HCT116 (cell line): ENCODE measurements at regions not wholly inside any gene's neighbourhood (a gene's known extent, or its start where the extent isn't known, plus 50 kb on each side); places are given as distances from the start of the nearest gene placed in this dataset.

Experiments
- ATAC-seq: fragments of 200-7000 bp; cut with Tn5 transposase; 2 replicates; pipeline ENCODE4 v1.9.1; 2020; ENCODE audit warnings: mild to moderate bottlenecking, moderate library complexity
- BruUV-seq: library from RNA; stranded (reverse); fragments of 400-500 nt; replicated peaks from 2 replicates; lab custom pipeline; 2021; lab: Mats Ljungman, UMichigan
- CTCF ChIA-PET: fragments of 300-600 bp; sonication (Branson Sonifier 250); formaldehyde crosslinking; loops from one replicate; lab custom pipeline; 2021; ENCODE audit warnings: antibody characterized with exemption; lab: Charles Lee
- POLR2A ChIA-PET: fragments of 300-600, 350-600 bp; sonication (Branson Sonifier 250); formaldehyde crosslinking; loops from one replicate; lab custom pipeline; 2021; ENCODE audit warnings: antibody characterized with exemption; lab: Charles Lee
- RAD21 ChIA-PET, 2 experiments: fragments of 300-600 bp; sonication (Branson Sonifier 250); formaldehyde crosslinking; loops; one replicate each; lab custom pipeline; 2023; ENCODE audit warnings: low total read pairs in 2 of 2; ENCODE audit not compliant: uncharacterized antibody in 2 of 2, unreplicated experiment in 2 of 2, low non-redundant PET in 1 of 2; lab: Charles Lee
- DNase-seq: peaks from one replicate; pipeline ENCODE4 v3.0.0-alpha.2; 2010; ENCODE audit warnings: low read depth, low spot score
- H2AFZ ChIP-seq: fragments of 200-600 bp; shearing (Covaris generic), sonication (generic); 2 replicates; pipeline ENCODE4 v1.6.1; 2017; ENCODE audit warnings: low read depth, mixed run types, mixed read lengths, antibody characterized with exemption, low read length; ENCODE audit not compliant: poor library complexity, severe bottlenecking
- H3K27ac ChIP-seq: 2 replicates; pipeline ENCODE4 v1.5.1; 2012; ENCODE audit warnings: low read depth, low read length
- H3K27me3 ChIP-seq: fragments of 200-600 bp; sonication (generic); 2 replicates; pipeline ENCODE4 v1.6.1; 2016; ENCODE audit warnings: mixed run types, low read length, mixed read lengths; ENCODE audit not compliant: insufficient read depth
- H3K36me3 ChIP-seq, 2 experiments: fragments of 200-500 bp in 1 of 2; fragments of 200-600 bp in 1 of 2; sonication (Bioruptor generic) in 1 of 2; sonication (generic) in 1 of 2; 2 replicates each; pipeline versions ENCODE4 v1.5.1 to v1.6.1; 2014 to 2016; ENCODE audit warnings: low read length in 2 of 2, inconsistent platforms in 1 of 2, mixed read lengths in 1 of 2, mixed run types in 1 of 2; ENCODE audit not compliant: insufficient read depth in 2 of 2, control insufficient read depth in 1 of 2
- H3K4me1 ChIP-seq, 2 experiments: fragments of 200-600 bp in 1 of 2; sonication (generic) in 1 of 2; 2 replicates each; pipeline versions ENCODE4 v1.5.1 to v1.6.1; 2012 to 2017; ENCODE audit warnings: low read length in 2 of 2, inconsistent platforms in 1 of 2, mild to moderate bottlenecking in 1 of 2, mixed read lengths in 1 of 2, mixed run types in 1 of 2, moderate library complexity in 1 of 2; ENCODE audit not compliant: insufficient read depth in 2 of 2, control insufficient read depth in 1 of 2
- H3K4me2 ChIP-seq: fragments of 200-600 bp; sonication (generic); 2 replicates; pipeline ENCODE4 v1.6.1; 2017; ENCODE audit warnings: mixed run types, low read length, mixed read lengths
- H3K4me3 ChIP-seq, 2 experiments: fragments of 200-600 bp in 1 of 2; sonication (generic) in 1 of 2; replicated peaks in 1 of 2; 2 replicates each; pipeline ENCODE4 v1.5.1; 2011 to 2016; ENCODE audit warnings: low read length in 2 of 2, control low read depth in 1 of 2, low read depth in 1 of 2, mild to moderate bottlenecking in 1 of 2, mixed read lengths in 1 of 2, mixed run types in 1 of 2
- H3K79me2 ChIP-seq: fragments of 200-600 bp; sonication (generic); 2 replicates; pipeline ENCODE4 v1.6.1; 2017; ENCODE audit warnings: mild to moderate bottlenecking, mixed run types, low read length, moderate library complexity, mixed read lengths; ENCODE audit not compliant: insufficient read depth
- H3K9ac ChIP-seq: fragments of 200-600 bp; sonication (generic); 2 replicates; pipeline ENCODE4 v1.6.1; 2016; ENCODE audit warnings: low read length, mixed read lengths
- H3K9me2 ChIP-seq: fragments of 200-600 bp; sonication (generic), shearing (Covaris generic); 2 replicates; pipeline ENCODE4 v1.6.1; 2017; ENCODE audit warnings: mixed run types, mild to moderate bottlenecking, moderate library complexity; ENCODE audit not compliant: insufficient read depth
- H3K9me3 ChIP-seq, 2 experiments: fragments of 200-500 bp in 1 of 2; fragments of 200-600 bp in 1 of 2; sonication (Bioruptor generic) in 1 of 2; sonication (generic) in 1 of 2; 2 replicates each; pipeline ENCODE4 v1.6.1; 2014 to 2017; ENCODE audit warnings: low read length in 2 of 2, mixed read lengths in 2 of 2, inconsistent platforms in 1 of 2, low read depth in 1 of 2, mild to moderate bottlenecking in 1 of 2, mixed run types in 1 of 2, moderate library complexity in 1 of 2; ENCODE audit not compliant: control insufficient read depth in 1 of 2, insufficient read depth in 1 of 2
- H4K20me1 ChIP-seq: fragments of 200-600 bp; sonication (generic), shearing (Covaris generic); 2 replicates; pipeline ENCODE4 v1.6.1; 2017; ENCODE audit warnings: mixed run types, mild to moderate bottlenecking, moderate library complexity; ENCODE audit not compliant: insufficient read depth
- CBX3 ChIP-seq: IDR thresholded peaks from 2 replicates; pipeline ENCODE4 v1.6.1; 2012; ENCODE audit warnings: low read depth
- CEBPB ChIP-seq: IDR thresholded peaks from 2 replicates; pipeline ENCODE4 v1.6.1; 2012; ENCODE audit warnings: low read depth
- EGR1 ChIP-seq: IDR thresholded peaks from 2 replicates; pipeline ENCODE4 v1.6.1; 2012; ENCODE audit warnings: low read depth
- ELF1 ChIP-seq: IDR thresholded peaks from 2 replicates; pipeline ENCODE4 v1.6.1; 2012; ENCODE audit warnings: low read depth, borderline replicate concordance
- EZH2 ChIP-seq: fragments of 200-600 bp; sonication (generic); IDR thresholded peaks from 2 replicates; pipeline ENCODE4 v1.6.1; 2017; ENCODE audit warnings: antibody characterized with exemption, mixed run types
- EZH2phosphoT487 ChIP-seq: fragments of 200-600 bp; IDR thresholded peaks from 2 replicates; pipeline ENCODE4 v1.6.1; 2018; ENCODE audit warnings: antibody characterized with exemption, borderline replicate concordance
- JUND ChIP-seq: IDR thresholded peaks from 2 replicates; pipeline ENCODE4 v1.6.1; 2012
- POLR2A ChIP-seq: IDR thresholded peaks from 2 replicates; pipeline ENCODE4 v1.7.0; 2011; ENCODE audit warnings: borderline replicate concordance; ENCODE audit not compliant: insufficient read depth, insufficient read length; ENCODE audit errors: extremely low read depth
- POLR2AphosphoS5 ChIP-seq: IDR thresholded peaks from 2 replicates; pipeline ENCODE4 v1.6.1; 2011; ENCODE audit warnings: mild to moderate bottlenecking, low read depth, low read length, moderate library complexity
- RAD21 ChIP-seq: IDR thresholded peaks from 2 replicates; pipeline ENCODE4 v1.6.1; 2012; ENCODE audit warnings: low read depth, mild to moderate bottlenecking
- SP1 ChIP-seq: IDR thresholded peaks from 2 replicates; pipeline ENCODE4 v1.6.1; 2012; ENCODE audit warnings: low read depth
- SRF ChIP-seq: IDR thresholded peaks from 2 replicates; pipeline ENCODE4 v1.6.1; 2012; ENCODE audit warnings: low read depth
- TCF7L2 ChIP-seq: IDR thresholded peaks from 2 replicates; pipeline ENCODE4 v1.7.0; 2011; ENCODE audit warnings: borderline replicate concordance, inconsistent platforms; ENCODE audit not compliant: insufficient read depth, insufficient read length; ENCODE audit errors: extremely low read depth
- ZFX ChIP-seq: fragments of 450-650 bp; IDR thresholded peaks from 2 replicates; pipeline ENCODE4 v1.6.1; 2017
- ZNF274 ChIP-seq: fragments of 200-500 bp; sonication (Bioruptor generic); IDR thresholded peaks from 2 replicates; pipeline ENCODE4 v1.6.1; 2014; ENCODE audit warnings: mild to moderate bottlenecking, low read depth, low read length, inconsistent platforms
- intact Hi-C: fragments of 100-400 bp; cut with micrococcal nuclease; formaldehyde crosslinking; loops from 2 replicates; pipeline ENCODE4 v1.10.0; 2022
- TF ChIP-seq, protein P1 (sequence below): IDR thresholded peaks from 2 replicates; pipeline ENCODE4 v1.6.1; 2012
- TF ChIP-seq, protein P2 (sequence below), 3 experiments: fragments of 200-600 bp in 1 of 3; sonication (generic) in 1 of 3; IDR thresholded peaks in 2 of 3; conservative IDR thresholded peaks in 1 of 3; 2 replicates each; pipeline ENCODE4 v1.5.1; 2012 to 2017; ENCODE audit warnings: low read depth in 2 of 3, low read length in 2 of 3, antibody characterized with exemption in 1 of 3, borderline replicate concordance in 1 of 3, control low read depth in 1 of 3, mild to moderate bottlenecking in 1 of 3, mixed read lengths in 1 of 3, mixed run types in 1 of 3, moderate library complexity in 1 of 3; ENCODE audit not compliant: insufficient read depth in 1 of 3
- TF ChIP-seq, protein P3 (sequence below): IDR thresholded peaks from 2 replicates; pipeline ENCODE4 v1.6.1; 2012
- TF ChIP-seq, protein P4 (sequence below): IDR thresholded peaks from 2 replicates; pipeline ENCODE4 v1.6.1; 2011; ENCODE audit warnings: mild to moderate bottlenecking, low read length, moderate library complexity; ENCODE audit not compliant: insufficient replicate concordance; ENCODE audit errors: extremely low read depth

DNA sequence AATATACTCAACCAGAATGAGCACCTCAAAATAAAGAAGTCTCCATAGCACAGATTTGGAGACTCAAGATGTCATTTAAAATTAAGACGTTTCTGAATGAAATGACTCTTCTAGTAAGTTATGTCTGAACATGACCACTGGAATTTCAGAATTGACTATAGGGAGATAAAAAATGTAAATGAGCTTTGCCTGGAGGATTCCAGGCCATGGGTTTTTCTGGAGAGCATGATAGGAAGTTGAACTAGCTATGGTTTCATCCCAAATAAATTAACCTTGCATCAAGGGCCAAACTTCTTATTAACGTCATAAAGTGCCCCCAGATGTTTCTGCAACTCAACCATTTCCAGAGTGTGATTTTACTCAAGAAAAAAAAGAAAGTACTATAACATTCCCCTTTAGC, 222.6 kb upstream of the NR2F2 start:
- H3K4me1 ChIP-seq: peaks cover 0 to 4% of the 10 kb centered on the region in 2 experiments; a peak in 1 of 4 replicates
- H3K36me3 ChIP-seq: no peaks in the 10 kb centered on the region
- no peaks in the 10 kb centered on the region for H3K9me3 ChIP-seq
- H3K4me3 ChIP-seq: no peak overlapping the region
- ChIA-PET RAD21 (no interaction called here), CTCF (no interaction called here), POLR2A (no interaction called here)
- intact Hi-C loops: no loop called here
- H3K79me2 ChIP-seq: no peaks in the 10 kb centered on the region
- no peaks in the 10 kb centered on the region for H4K20me1 ChIP-seq
- TF ChIP-seq POLR2A: no peak
- TF ChIP-seq POLR2AphosphoS5: no peak
- no peak for TF ChIP-seq CEBPB
- no peak for TF ChIP-seq SRF
- TF ChIP-seq, protein P1, sequence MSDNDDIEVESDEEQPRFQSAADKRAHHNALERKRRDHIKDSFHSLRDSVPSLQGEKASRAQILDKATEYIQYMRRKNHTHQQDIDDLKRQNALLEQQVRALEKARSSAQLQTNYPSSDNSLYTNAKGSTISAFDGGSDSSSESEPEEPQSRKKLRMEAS: no peak
- no peak for TF ChIP-seq EZH2
- TF ChIP-seq ELF1: no peak
- TF ChIP-seq ZNF274: no peak
- H3K4me2 ChIP-seq: no peak overlapping the region
- BruUV-seq: no TSS peak
- H3K27me3 ChIP-seq: no peaks in the 10 kb centered on the region
- ATAC-seq (no peak), DNase-seq (no peak)
- no peaks in the 10 kb centered on the region for H3K9me2 ChIP-seq
- no peak overlapping the region for H3K27ac ChIP-seq
- H2AFZ ChIP-seq: no peak overlapping the region
- H3K9ac ChIP-seq: no peak overlapping the region

DNA sequence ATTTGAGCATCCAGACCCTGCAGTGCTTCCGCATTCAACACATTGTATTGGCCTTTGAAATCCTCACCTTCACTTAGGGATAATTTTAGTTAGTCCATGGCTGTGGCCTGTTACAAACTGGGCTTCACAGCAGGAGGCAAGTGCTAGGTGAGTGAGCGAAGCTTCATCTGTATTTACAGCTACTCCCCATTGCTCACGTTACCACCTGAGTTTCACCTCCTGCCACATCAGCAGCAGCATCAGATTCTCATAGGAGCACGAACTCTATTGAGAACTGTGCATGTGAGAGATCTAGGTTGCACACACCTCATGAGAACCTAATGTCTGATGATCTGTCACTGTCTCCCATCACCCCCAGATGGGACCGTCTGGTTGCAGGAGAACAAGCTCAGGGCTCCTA, 222.1 kb upstream of the NR2F2 start:
- ChIA-PET RAD21 (no interaction called here), CTCF (no interaction called here), POLR2A (no interaction called here)
- Histone ChIP-seq H3K27me3 (no peaks in the 10 kb centered on the region), H3K4me2 (no peak overlapping the region), H3K9me3 (no peaks in the 10 kb centered on the region), H3K4me3 (no peak overlapping the region), H3K9me2 (no peaks in the 10 kb centered on the region), H3K27ac (no peak overlapping the region), H3K9ac (no peak overlapping the region), H4K20me1 (no peaks in the 10 kb centered on the region), H3K4me1 (peaks cover 0 to 4% of the 10 kb centered on the region in 2 experiments; a peak in 1 of 4 replicates), H2AFZ (no peak overlapping the region), H3K79me2 (no peaks in the 10 kb centered on the region), H3K36me3 (no peaks in the 10 kb centered on the region)
- no peak for DNase-seq
- no TSS peak for BruUV-seq
- intact Hi-C loops: no loop called here
- ATAC-seq: no peak
- TF ChIP-seq TCF7L2 (no peak), POLR2AphosphoS5 (no peak), CBX3 (no peak), ZFX (no peak), EZH2phosphoT487 (no peak), SP1 (no peak), ZNF274 (no peak), EZH2 (no peak), POLR2A (no peak), RAD21 (no peak), EGR1 (no peak), JUND (no peak), ELF1 (no peak)
- TF ChIP-seq, protein P2, sequence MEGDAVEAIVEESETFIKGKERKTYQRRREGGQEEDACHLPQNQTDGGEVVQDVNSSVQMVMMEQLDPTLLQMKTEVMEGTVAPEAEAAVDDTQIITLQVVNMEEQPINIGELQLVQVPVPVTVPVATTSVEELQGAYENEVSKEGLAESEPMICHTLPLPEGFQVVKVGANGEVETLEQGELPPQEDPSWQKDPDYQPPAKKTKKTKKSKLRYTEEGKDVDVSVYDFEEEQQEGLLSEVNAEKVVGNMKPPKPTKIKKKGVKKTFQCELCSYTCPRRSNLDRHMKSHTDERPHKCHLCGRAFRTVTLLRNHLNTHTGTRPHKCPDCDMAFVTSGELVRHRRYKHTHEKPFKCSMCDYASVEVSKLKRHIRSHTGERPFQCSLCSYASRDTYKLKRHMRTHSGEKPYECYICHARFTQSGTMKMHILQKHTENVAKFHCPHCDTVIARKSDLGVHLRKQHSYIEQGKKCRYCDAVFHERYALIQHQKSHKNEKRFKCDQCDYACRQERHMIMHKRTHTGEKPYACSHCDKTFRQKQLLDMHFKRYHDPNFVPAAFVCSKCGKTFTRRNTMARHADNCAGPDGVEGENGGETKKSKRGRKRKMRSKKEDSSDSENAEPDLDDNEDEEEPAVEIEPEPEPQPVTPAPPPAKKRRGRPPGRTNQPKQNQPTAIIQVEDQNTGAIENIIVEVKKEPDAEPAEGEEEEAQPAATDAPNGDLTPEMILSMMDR (IDR thresholded peaks at IDR 0.05 in 2 of 3, conservative IDR thresholded peaks at IDR 0.05 in 1 of 3; ENCODE audit: borderline replicate concordance in 1 of 3, insufficient read depth in 1 of 3, low read depth in 2 of 3, low read length in 2 of 3): no peak
- TF ChIP-seq, protein P3, sequence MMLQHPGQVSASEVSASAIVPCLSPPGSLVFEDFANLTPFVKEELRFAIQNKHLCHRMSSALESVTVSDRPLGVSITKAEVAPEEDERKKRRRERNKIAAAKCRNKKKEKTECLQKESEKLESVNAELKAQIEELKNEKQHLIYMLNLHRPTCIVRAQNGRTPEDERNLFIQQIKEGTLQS: no peak
- TF ChIP-seq, protein P4, sequence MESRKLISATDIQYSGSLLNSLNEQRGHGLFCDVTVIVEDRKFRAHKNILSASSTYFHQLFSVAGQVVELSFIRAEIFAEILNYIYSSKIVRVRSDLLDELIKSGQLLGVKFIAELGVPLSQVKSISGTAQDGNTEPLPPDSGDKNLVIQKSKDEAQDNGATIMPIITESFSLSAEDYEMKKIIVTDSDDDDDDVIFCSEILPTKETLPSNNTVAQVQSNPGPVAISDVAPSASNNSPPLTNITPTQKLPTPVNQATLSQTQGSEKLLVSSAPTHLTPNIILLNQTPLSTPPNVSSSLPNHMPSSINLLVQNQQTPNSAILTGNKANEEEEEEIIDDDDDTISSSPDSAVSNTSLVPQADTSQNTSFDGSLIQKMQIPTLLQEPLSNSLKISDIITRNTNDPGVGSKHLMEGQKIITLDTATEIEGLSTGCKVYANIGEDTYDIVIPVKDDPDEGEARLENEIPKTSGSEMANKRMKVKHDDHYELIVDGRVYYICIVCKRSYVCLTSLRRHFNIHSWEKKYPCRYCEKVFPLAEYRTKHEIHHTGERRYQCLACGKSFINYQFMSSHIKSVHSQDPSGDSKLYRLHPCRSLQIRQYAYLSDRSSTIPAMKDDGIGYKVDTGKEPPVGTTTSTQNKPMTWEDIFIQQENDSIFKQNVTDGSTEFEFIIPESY: no peak
